Skeletal muscle cell (primary cell): ENCODE measurements at regions not wholly inside any gene's neighbourhood (a gene's known extent, or its start where the extent isn't known, plus 50 kb on each side); places are given as distances from the start of the nearest gene placed in this dataset.
"Not testable (repeated sequence)": the region's sequence is repeated elsewhere in the genome, so short reads cannot be mapped to it uniquely, and the experiment has no call there.

Experiments used
- DNase-seq: peaks from one replicate; pipeline ENCODE4 v3.0.0-alpha.2; 2010; ENCODE audit warnings: low read depth
- H3K4me3 ChIP-seq: 2 replicates; pipeline ENCODE4 v1.5.1; 2011; ENCODE audit warnings: low read depth, mild to moderate bottlenecking, control low read depth, low read length, moderate library complexity

- no peak overlapping the region for H3K4me3 ChIP-seq
- no peak for DNase-seq
These were observed 99.6 kb downstream of the FAM114A2 start for GRCh38 chr5:153939101-153939500.

GRCh38 chr5:153938191-153938842, 100.4 kb downstream of the FAM114A2 start:
- H3K4me3 ChIP-seq, result no peak overlapping the region

GRCh38 chr5:153937661-153938060, 101.0 kb downstream of the FAM114A2 start:
- H3K4me3 ChIP-seq, result no peak overlapping the region
- DNase-seq, result no peak

More at GRCh38 chr5:153938191-153938842, 100.4 kb downstream of the FAM114A2 start:
- no peak for DNase-seq

GRCh38 chr5:153935151-153935550, 103.6 kb downstream of the FAM114A2 start:
- H3K4me3 ChIP-seq, DNase-seq: not testable (repeated sequence)

GRCh38 chr5:153926201-153926600, 112.5 kb downstream of the FAM114A2 start:
- no peak for DNase-seq

GRCh38 chr5:153919161-153919560, 119.5 kb downstream of the FAM114A2 start:
- H3K4me3 ChIP-seq, result no peak overlapping the region
- no peak for DNase-seq

More at GRCh38 chr5:153926201-153926600, 112.5 kb downstream of the FAM114A2 start:
- H3K4me3 ChIP-seq, result no peak overlapping the region

- DNase-seq, result no peak
- H3K4me3 ChIP-seq, result no peak overlapping the region
These were observed 131.4 kb downstream of the FAM114A2 start for GRCh38 chr5:153907170-153907775.

GRCh38 chr5:153905219-153905618, 133.5 kb downstream of the FAM114A2 start:
- no peak for DNase-seq
- H3K4me3 ChIP-seq, result no peak overlapping the region

GRCh38 chr5:153903321-153903720, 135.4 kb downstream of the FAM114A2 start:
- no peak for DNase-seq

GRCh38 chr5:153902016-153902415, 136.7 kb downstream of the FAM114A2 start:
- no peak overlapping the region for H3K4me3 ChIP-seq
- DNase-seq, result no peak

More at GRCh38 chr5:153903321-153903720, 135.4 kb downstream of the FAM114A2 start:
- no peak overlapping the region for H3K4me3 ChIP-seq

- H3K4me3 ChIP-seq, result no peak overlapping the region
These were observed 137.3 kb downstream of the FAM114A2 start for GRCh38 chr5:153901449-153901848.

GRCh38 chr5:153900703-153901395, 137.9 kb downstream of the FAM114A2 start:
- no peak overlapping the region for H3K4me3 ChIP-seq
- peak; percentile 27 for DNase-seq

More at GRCh38 chr5:153901449-153901848, 137.3 kb downstream of the FAM114A2 start:
- DNase-seq, result no peak

- H3K4me3 ChIP-seq, result no peak overlapping the region
- DNase-seq, result no peak
These were observed 139.0 kb downstream of the FAM114A2 start for GRCh38 chr5:153899746-153900145.

GRCh38 chr5:153896701-153897100, 142.0 kb downstream of the FAM114A2 start:
- peak; percentile 64 for DNase-seq
- no peak overlapping the region for H3K4me3 ChIP-seq

GRCh38 chr5:153896117-153896516, 142.6 kb downstream of the FAM114A2 start:
- H3K4me3 ChIP-seq, result no peak overlapping the region
- no peak for DNase-seq

GRCh38 chr5:153895266-153895665, 143.4 kb downstream of the FAM114A2 start:
- H3K4me3 ChIP-seq, result no peak overlapping the region
- DNase-seq, result no peak

- DNase-seq, result no peak
- H3K4me3 ChIP-seq, result no peak overlapping the region
These were observed 144.9 kb downstream of the FAM114A2 start for GRCh38 chr5:153893817-153894216.

- H3K4me3 ChIP-seq, result no peak overlapping the region
- DNase-seq, result no peak
These were observed 147.3 kb downstream of the FAM114A2 start for GRCh38 chr5:153891394-153891793.

- no peak overlapping the region for H3K4me3 ChIP-seq
These were observed 149.9 kb downstream of the FAM114A2 start for GRCh38 chr5:153888781-153889180.

GRCh38 chr5:153885141-153885540, 153.6 kb downstream of the FAM114A2 start:
- no peak for DNase-seq
- H3K4me3 ChIP-seq, result no peak overlapping the region

More at GRCh38 chr5:153888781-153889180, 149.9 kb downstream of the FAM114A2 start:
- peak; percentile 14 for DNase-seq
